D721Med (cell line): ENCODE measurements at regions not wholly inside any gene's neighbourhood (a gene's known extent, or its start where the extent isn't known, plus 50 kb on each side); places are given as distances from the start of the nearest gene placed in this dataset.

ENCODE experiments used
- DNase-seq: peaks from one replicate; pipeline ENCODE4 v3.0.0; 2011; ENCODE audit warnings: low spot score; ENCODE audit not compliant: insufficient read length
- FAIRE-seq: peaks from 2 replicates; lab custom pipeline; 2011; peaks lifted over from hg19 to GRCh38; lab: Jason Lieb, UNC
- TF ChIP-seq, protein P1 (sequence below): IDR thresholded peaks from 2 replicates; pipeline ENCODE4 v1.5.1; 2012; ENCODE audit warnings: mild to moderate bottlenecking, control low read depth; ENCODE audit not compliant: insufficient read depth; ENCODE audit errors: missing control alignments

DNA sequence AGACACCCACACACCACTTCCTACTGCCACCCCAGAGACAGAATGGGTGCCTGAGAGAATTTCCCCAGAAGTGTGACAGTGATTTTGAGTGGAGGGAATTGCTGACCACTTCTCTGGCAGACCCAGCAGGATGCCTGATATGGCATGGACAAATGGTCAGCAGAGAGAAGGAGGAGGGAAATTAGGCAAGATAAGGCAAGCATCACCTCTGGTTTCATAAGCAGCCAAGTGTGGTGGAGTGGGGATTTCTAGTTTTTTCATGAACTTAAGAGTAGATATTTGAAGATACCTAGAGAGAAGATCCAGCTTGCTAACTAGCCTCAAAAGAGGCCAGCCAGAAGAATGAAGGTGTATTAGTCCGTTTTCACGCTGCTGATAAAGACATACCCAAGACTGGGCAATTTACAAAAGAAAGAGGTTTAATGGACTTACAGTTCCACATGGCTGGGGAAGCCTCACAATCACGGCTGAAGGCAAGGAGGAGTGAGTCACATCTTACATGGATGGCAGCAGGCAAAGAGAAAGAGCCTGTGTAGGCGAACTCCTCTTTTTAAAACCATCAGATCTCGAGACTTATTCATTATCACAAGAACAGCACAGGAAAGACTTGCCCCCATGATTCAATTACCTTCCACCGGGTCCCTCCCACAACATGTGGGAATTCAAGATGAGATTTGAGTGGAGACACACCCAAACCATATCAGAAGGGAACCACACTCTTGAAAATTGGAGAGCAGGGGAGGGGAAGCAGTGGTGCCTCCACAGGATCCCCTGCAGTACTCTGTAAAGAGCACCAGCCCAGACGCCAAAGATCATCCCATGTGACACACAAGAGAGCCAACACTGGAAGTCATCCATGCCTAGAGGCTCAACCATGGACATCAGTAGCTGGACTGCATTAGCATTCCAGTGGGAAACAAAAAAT is 64.2 kb downstream of the RBM43 start:
- DNase-seq (no peak), FAIRE-seq (no peak)
- TF ChIP-seq, protein P1, sequence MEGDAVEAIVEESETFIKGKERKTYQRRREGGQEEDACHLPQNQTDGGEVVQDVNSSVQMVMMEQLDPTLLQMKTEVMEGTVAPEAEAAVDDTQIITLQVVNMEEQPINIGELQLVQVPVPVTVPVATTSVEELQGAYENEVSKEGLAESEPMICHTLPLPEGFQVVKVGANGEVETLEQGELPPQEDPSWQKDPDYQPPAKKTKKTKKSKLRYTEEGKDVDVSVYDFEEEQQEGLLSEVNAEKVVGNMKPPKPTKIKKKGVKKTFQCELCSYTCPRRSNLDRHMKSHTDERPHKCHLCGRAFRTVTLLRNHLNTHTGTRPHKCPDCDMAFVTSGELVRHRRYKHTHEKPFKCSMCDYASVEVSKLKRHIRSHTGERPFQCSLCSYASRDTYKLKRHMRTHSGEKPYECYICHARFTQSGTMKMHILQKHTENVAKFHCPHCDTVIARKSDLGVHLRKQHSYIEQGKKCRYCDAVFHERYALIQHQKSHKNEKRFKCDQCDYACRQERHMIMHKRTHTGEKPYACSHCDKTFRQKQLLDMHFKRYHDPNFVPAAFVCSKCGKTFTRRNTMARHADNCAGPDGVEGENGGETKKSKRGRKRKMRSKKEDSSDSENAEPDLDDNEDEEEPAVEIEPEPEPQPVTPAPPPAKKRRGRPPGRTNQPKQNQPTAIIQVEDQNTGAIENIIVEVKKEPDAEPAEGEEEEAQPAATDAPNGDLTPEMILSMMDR, result no peak

- TF ChIP-seq, protein P1, result no peak
- DNase-seq, result no peak
- no peak for FAIRE-seq
These were observed 68.1 kb downstream of the RBM43 start for GRCh38 chr2:151193576-151193975.

DNA sequence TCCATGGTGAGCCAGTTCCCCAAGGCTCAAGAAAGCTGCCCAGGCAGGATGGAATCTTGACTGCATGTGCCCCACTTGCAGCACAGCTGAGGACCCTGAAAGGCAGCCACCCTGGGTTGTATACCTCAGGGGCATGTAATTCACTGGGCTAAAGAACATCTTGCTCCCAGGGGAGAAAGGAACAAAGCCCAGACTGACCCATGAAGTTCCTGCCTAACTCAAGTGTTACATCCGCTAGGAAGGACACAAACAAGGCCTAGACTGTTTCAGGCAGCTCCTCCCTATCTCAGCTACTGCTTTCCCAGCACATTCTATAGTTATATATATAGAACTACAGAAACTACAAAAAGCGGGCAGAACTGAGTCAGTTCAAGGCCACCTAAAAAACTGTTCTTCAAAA is 69.0 kb downstream of the RBM43 start:
- no peak for DNase-seq
- FAIRE-seq, result no peak
- TF ChIP-seq, protein P1, result no peak

GRCh38 chr2:151191001-151191400 is 70.7 kb downstream of the RBM43 start:
- TF ChIP-seq, protein P1, result no peak
- DNase-seq, result no peak
- FAIRE-seq, result no peak

DNA sequence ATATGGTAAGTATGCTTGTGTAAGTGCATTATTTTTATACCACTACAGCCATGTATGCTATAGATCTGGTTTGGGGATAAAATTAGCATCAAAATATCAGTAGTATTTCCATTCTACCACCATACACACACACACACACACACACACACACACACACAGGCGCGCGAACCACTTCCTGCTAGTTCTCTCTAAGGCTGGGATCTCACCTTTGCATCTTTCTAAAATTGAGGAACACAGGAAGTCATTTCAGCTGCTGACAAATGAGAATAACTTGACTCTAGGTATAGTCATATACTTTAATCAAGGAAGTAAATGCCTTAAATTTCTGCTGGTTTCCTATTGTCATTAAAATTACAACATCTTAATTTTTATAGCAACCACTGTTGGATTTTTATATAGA is 72.5 kb downstream of the RBM43 start:
- DNase-seq, result no peak
- TF ChIP-seq, protein P1, result no peak
- FAIRE-seq, result no peak

GRCh38 chr2:151186011-151186410 is 75.7 kb downstream of the RBM43 start:
- FAIRE-seq (no peak), DNase-seq (no peak)
- TF ChIP-seq, protein P1, result no peak
